T-helper 2 cell (primary cell): ENCODE measurements at regions not wholly inside any gene's neighbourhood (a gene's known extent, or its start where the extent isn't known, plus 50 kb on each side); places are given as distances from the start of the nearest gene placed in this dataset.
A peak's percentile ranks its signal among the peaks of the same experiment; 100 is the strongest.

Experiments
- DNase-seq, 5 experiments: peaks; one replicate each; pipeline versions ENCODE4 v3.0.0 to v3.0.0-alpha.2; 2012 to 2022

- peak in 1 of 5 experiments; percentile 59 for DNase-seq
Observed at GRCh38 chr2:64338910-64339500, 115.0 kb upstream of the LGALSL start.

GRCh38 chr2:64341461-64341860, 112.5 kb upstream of the LGALSL start:
- DNase-seq: no peak

DNA sequence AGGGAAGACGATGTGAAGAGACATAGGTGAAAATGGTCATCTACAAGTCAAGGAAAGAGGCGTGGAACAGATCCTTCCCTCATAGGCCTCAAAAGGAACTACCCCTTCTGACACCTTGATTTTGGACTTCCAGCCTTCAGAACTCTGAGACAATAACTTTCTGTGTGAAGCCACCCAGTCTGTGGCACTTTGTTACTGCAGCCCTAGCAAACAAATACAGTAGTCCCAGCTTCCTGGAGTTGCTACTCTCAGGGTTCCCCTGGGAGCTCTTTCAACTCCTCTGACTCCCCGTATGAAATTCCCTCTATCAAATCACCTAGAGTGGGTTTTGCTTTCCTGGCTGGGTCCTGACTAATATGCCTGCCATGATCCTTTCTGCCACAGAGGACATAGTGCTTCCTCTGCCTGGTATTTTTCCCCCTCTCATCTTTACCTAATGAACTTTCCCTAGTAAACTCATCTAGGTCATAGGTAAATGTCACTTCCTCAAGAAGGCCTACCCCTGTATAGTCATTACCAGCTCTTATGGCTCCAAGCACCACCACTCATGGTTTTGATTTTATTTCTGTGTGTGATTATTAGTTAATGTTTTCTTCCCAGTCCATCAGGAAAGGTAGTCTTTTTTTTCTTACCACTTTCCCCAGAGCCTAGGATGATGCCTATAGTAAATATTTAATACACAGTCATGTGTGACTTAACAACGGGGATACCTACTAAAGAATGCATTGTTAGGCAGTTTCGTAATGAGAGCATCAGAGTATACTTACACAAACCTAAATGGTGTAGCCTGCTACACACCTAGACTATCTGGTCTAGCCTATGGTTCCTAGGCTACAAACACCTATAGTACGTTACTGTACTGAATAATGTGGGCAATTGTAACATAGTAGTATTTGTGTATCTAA, 111.5 kb upstream of the LGALSL start:
- DNase-seq: no peak

- DNase-seq: no peak
Observed at GRCh38 chr2:64344999-64345576, 108.9 kb upstream of the LGALSL start.

- DNase-seq: no peak
Observed at GRCh38 chr2:64345998-64346397, 108.0 kb upstream of the LGALSL start.

DNA sequence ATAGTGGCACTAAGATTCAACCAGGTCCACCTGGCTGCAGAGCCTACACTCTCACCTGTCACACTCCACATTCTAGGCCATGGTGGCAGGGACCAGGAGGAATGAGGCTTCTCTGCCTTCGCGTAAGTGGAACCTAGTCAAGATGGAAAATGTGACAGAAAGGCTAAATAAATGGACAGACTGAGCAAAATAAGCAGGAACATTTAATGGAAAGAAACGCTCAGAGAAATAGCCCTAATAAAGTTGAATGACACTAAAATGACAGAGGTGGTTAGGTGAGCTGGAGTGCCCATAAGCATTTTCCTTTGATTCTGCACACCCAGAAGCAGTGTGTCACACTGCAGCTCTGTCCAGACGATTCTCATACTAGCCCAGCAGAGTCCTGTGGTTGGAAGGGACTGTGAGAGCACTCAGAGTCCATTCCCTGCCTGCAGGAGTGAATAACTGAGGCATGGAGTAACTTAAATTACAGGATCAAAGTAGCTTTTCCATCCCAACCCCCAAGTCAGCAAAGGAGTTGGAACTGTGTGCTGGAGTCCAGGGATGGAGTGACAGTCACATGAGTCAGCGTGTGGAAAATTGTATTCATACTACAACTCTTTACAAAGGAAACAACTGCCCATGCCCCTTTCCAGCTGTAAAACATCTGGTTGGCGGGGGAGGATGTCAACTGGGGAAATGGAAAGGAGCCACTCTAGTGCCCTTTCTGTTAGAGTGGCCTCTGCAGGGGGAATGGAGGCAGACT, 105.4 kb upstream of the LGALSL start:
- no peak for DNase-seq

DNA sequence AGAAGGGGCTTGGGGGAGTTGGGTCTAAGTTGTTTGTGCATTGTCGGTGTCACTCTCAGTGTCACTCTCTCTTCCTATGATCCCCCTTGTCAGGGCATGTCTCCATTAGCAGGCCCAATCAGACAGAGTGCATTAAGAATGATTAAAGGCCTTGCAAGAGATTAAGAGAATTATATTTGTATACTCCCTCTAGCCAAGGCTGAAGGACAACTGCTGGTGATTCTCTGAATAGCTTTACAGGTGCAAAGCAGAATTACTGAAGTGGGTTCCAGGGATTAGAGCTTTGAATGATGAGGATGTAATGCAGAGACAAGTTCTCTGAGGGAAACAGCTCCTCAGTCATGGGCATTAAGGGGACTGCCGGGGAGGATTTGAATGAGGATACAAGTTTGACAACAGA, 104.8 kb upstream of the LGALSL start:
- no peak for DNase-seq

DNA sequence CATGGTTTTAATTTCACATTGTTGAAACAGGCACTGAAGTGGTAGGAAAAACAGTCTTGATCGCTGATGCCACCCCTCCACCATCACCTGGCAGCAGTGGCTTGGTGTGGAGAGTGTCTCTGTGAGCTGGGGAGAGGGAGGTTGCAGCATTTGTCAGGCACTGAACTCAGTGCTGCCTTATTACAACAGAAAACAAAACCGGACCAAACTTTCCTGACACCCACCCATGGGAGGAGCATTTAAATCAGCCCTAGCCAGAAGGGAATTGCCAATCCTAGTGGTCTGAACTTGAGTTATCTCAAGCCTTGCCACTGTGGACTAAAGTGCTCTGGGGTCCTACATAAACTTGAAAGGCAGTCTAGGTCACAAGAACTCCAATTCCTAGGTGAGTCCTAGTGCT, 103.0 kb upstream of the LGALSL start:
- DNase-seq: no peak

GRCh38 chr2:64352292-64352691, 101.7 kb upstream of the LGALSL start:
- peak in 1 of 5 experiments; percentile 28 for DNase-seq

DNA sequence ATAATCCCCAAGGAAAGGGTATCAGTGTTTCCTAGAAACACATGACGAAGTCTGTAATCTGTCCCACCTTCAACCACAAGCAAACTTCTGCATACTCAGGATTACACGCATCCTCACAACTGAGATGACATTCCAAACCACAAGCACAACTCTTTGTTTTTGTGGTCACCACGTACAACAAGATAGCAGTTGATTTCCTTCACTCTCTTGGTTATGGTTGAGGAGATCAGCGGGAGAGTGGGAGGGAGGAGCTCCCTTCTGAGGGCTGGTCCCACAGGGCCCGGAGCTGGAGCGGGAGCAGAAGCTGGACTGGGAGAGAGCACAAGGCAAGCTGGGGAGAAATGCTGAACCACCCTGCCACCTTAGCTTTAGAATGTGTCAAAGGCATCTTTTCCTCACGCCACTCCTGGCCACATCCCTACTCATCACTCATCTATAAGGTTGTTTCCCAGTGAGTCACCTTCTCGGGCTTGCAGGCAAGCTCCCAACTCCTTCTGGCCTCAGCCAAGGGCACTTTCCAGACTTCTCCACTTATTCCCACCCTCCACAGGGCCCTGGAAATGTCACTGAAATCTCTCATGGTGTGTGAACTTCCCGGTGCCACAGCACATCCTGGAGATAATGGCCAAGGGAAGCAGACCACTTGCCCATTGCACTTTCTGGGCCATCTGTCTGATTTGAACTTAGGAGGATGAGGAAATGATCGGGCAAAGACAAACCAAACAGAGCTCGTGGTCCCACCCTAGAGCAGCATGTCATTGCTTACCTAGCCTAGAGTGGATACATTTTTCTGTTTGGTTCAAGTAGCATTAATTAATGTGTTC, 98.9 kb upstream of the LGALSL start:
- no peak for DNase-seq

GRCh38 chr2:64356906-64357305, 97.1 kb upstream of the LGALSL start:
- DNase-seq: no peak

DNA sequence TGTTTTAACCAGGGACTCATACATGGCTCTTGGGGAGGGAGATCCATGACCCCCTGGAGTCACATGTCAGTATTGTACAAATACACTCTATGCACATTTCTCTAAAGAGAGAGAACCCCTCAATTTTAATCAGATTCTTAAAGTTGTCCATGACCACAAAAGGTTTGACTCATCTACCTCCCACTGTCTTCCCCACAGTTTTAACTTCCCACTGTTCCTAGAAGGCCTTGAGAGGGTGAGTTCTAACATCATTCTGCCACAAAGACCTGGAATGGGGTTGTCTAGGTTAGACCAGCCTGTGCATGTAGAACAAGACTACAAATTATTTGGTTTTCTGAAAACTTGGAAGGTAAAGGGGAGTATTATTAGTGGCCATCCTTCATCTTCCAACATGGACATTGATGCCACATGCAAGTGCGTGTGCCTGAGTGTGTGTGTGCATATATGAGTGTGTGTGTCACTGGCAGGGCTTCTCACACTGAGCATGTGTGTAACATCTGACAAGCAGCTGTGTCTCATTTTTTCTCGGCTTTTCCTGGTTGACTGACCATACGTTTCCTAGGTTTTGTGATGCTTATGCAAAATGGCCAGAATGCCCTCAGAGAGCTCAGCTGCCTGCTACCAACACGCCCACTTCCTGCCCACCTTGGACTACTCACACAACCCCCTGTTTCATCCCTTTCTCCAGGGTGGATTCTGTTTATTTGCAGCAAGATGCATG, 94.6 kb upstream of the LGALSL start:
- DNase-seq: no peak

- peak in 2 of 5 experiments; percentile 29 to 36 for DNase-seq
Observed at GRCh38 chr2:64359892-64360657, 93.9 kb upstream of the LGALSL start.

DNA sequence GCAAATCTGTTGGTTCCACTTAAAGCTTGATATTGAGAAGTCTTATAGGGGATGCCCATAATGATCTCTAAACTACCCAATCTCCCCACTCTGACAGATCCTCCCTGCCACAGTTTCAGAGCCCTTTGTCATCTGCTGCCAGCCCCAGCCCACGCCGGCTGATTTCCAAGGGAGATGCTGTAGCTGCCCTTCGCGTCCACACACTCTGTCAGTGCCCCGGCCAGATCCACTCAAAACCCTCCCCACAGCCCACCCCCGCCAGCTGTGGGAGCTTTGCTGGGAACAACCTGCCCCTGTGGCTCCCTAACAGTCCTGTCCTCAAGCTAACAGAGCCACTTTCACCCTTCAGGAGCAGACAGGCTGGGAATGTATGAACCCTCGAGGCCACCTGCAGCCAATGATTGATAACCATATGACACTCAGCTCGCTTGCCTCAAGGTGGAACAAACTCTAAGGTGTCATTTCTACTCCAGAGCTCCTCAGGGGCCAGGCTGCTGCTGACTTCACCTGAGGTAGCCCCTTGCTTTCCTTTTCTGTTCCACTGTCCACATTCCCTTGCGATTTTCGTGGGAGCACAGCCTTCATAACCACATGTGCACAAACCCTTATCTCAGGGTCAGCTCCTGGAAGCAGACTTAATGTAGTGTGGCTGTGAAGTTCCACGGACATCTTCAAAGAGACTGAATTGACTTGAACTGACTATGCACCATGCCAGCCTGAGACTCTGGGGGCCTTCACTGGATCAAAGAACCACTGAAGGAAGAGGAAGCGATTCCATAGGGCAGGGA, 92.6 kb upstream of the LGALSL start:
- no peak for DNase-seq

- no peak for DNase-seq
Observed at GRCh38 chr2:64362562-64363026, 91.4 kb upstream of the LGALSL start.

GRCh38 chr2:64363140-64363539, 90.8 kb upstream of the LGALSL start:
- DNase-seq: no peak

- no peak for DNase-seq
Observed at GRCh38 chr2:64363848-64364247, 90.1 kb upstream of the LGALSL start.

GRCh38 chr2:64367444-64368232, 86.3 kb upstream of the LGALSL start:
- DNase-seq: no peak

DNA sequence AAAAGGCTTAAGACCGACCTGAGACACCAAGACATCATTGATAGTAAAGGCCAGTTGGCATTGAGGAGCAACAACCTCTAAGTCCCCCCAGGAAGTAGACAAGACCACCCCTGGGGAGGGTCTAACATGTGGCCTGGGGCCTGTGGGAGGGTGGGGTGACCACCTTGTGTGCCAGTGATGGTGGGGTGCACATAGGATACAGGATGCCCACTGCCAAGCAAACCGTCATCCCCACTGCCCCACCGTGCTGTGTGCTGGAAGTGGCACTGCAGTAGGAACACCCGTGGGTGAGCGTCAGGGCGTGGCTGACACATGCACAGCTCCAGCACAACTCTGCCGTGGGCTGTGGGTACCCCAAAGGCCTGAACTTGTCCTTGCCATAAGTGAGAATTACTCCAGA, 84.3 kb upstream of the LGALSL start:
- DNase-seq: no peak
